Endothelial cell of umbilical vein (primary cell): ENCODE measurements at regions not wholly inside any gene's neighbourhood (a gene's known extent, or its start where the extent isn't known, plus 50 kb on each side); places are given as distances from the start of the nearest gene placed in this dataset.

Source experiments
- BruUV-seq: library from RNA; stranded (reverse); fragments of 400-500 nt; replicated peaks from 2 replicates; lab custom pipeline; 2021; lab: Mats Ljungman, UMichigan
- CTCF ChIA-PET: fragments of 300-600, 350-600 bp; sonication (Branson Sonifier 250); formaldehyde crosslinking; loops from one replicate; lab custom pipeline; 2021; ENCODE audit warnings: antibody characterized with exemption, inconsistent platforms; lab: Charles Lee
- POLR2A ChIA-PET: fragments of 300-600, 350-600 bp; sonication (Branson Sonifier 250); formaldehyde crosslinking; loops from one replicate; lab custom pipeline; 2021; ENCODE audit warnings: antibody characterized with exemption, inconsistent platforms; lab: Charles Lee
- DNase-seq: peaks from one replicate; pipeline ENCODE4 v3.0.0-alpha.2; 2011; ENCODE audit warnings: low read depth, low spot score
- FAIRE-seq: peaks from 2 replicates; lab custom pipeline; 2011; peaks lifted over from hg19 to GRCh38; lab: Jason Lieb, UNC
- H2AFZ ChIP-seq: 2 replicates; pipeline ENCODE4 v1.6.0; 2012; ENCODE audit warnings: low read depth, low read length, control low read depth, inconsistent platforms
- H3K27ac ChIP-seq: 2 replicates; pipeline ENCODE4 v1.5.1; 2011; ENCODE audit warnings: low read depth, mild to moderate bottlenecking, control low read depth, low read length, moderate library complexity; ENCODE audit not compliant: insufficient read depth
- H3K27me3 ChIP-seq, 2 experiments: 2 replicates each; pipeline versions ENCODE4 v1.6.0 to v1.6.1; 2011; ENCODE audit warnings: low read length in 2 of 2, mixed read lengths in 1 of 2; ENCODE audit not compliant: control insufficient read depth in 2 of 2, insufficient read depth in 2 of 2
- H3K36me3 ChIP-seq, 2 experiments: 2 replicates in 1 of 2; 3 replicates in 1 of 2; pipeline ENCODE4 v1.5.1; 2011; ENCODE audit warnings: low read length in 2 of 2, mild to moderate bottlenecking in 1 of 2, moderate library complexity in 1 of 2; ENCODE audit not compliant: control insufficient read depth in 2 of 2, insufficient read depth in 2 of 2; ENCODE audit errors: extremely low read depth in 1 of 2
- H3K4me1 ChIP-seq: 3 replicates; pipeline ENCODE4 v1.5.1; 2011; ENCODE audit warnings: mild to moderate bottlenecking, low read length; ENCODE audit not compliant: control insufficient read depth, insufficient read depth; ENCODE audit errors: extremely low read depth
- H3K4me2 ChIP-seq: 2 replicates; pipeline ENCODE4 v1.6.1; 2011; ENCODE audit warnings: low read length, control low read depth, mixed read lengths; ENCODE audit not compliant: insufficient read depth
- H3K4me3 ChIP-seq, 3 experiments: fragments of 200-600 bp in 1 of 3; sonication (generic), shearing (Covaris generic) in 1 of 3; replicated peaks in 1 of 3; 2 replicates each; pipeline ENCODE4 v1.5.1; 2011 to 2016; ENCODE audit warnings: control low read depth in 3 of 3, low read length in 3 of 3, mild to moderate bottlenecking in 2 of 3, inconsistent platforms in 1 of 3, low read depth in 1 of 3, moderate library complexity in 1 of 3; ENCODE audit not compliant: insufficient read depth in 1 of 3
- H3K79me2 ChIP-seq: 2 replicates; pipeline ENCODE4 v1.6.0; 2012; ENCODE audit warnings: low read length, inconsistent platforms; ENCODE audit not compliant: control insufficient read depth, insufficient read depth
- H3K9ac ChIP-seq: replicated peaks from 2 replicates; pipeline ENCODE3; 2011; ENCODE audit warnings: low read length, control low read depth; ENCODE audit not compliant: insufficient read depth; ENCODE audit errors: extremely low read depth
- H3K9me1 ChIP-seq: replicated peaks from 3 replicates; pipeline ENCODE4 v1.6.0; 2011; ENCODE audit warnings: mild to moderate bottlenecking, low read length; ENCODE audit not compliant: control insufficient read depth, insufficient read depth; ENCODE audit errors: extremely low read depth
- H3K9me3 ChIP-seq: replicated peaks from 2 replicates; pipeline ENCODE4 v1.5.1; 2012; ENCODE audit warnings: low read length, inconsistent platforms; ENCODE audit not compliant: control insufficient read depth, insufficient read depth
- H4K20me1 ChIP-seq: replicated peaks from 2 replicates; pipeline ENCODE3; 2011; ENCODE audit warnings: mild to moderate bottlenecking, low read length; ENCODE audit not compliant: control insufficient read depth, insufficient read depth; ENCODE audit errors: extremely low read depth
- EZH2 ChIP-seq: IDR thresholded peaks from 2 replicates; pipeline ENCODE4 v1.6.1; 2012; ENCODE audit warnings: borderline replicate concordance, low read depth, mild to moderate bottlenecking, moderate library complexity, low read length, inconsistent platforms; ENCODE audit not compliant: severe bottlenecking
- FOS ChIP-seq: IDR thresholded peaks from 2 replicates; pipeline ENCODE4 v1.6.1; 2011; ENCODE audit warnings: mild to moderate bottlenecking, low read length, moderate library complexity, borderline replicate concordance; ENCODE audit not compliant: insufficient read depth
- GATA2 ChIP-seq: IDR thresholded peaks from 2 replicates; pipeline ENCODE4 v1.7.0; 2011; ENCODE audit warnings: low read depth, mild to moderate bottlenecking, moderate library complexity, mixed read lengths, low read length; ENCODE audit not compliant: insufficient read length, insufficient read depth
- JUN ChIP-seq: IDR thresholded peaks from 2 replicates; pipeline ENCODE4 v1.6.1; 2011; ENCODE audit warnings: borderline replicate concordance, low read depth; ENCODE audit not compliant: insufficient read length, insufficient read depth
- MAX ChIP-seq: IDR thresholded peaks from 2 replicates; pipeline ENCODE4 v1.6.1; 2011; ENCODE audit not compliant: insufficient read depth, insufficient read length
- MYC ChIP-seq: IDR thresholded peaks from one replicate; pipeline ENCODE4 v1.6.1; 2011; ENCODE audit warnings: mild to moderate bottlenecking, low read depth, low read length
- POLR2A ChIP-seq: IDR thresholded peaks from 2 replicates; pipeline ENCODE4 v1.6.1; 2012; ENCODE audit warnings: low read depth, mild to moderate bottlenecking, control low read depth, low read length
- POLR2AphosphoS5 ChIP-seq: IDR thresholded peaks from 2 replicates; pipeline ENCODE4 v1.6.1; 2012; ENCODE audit warnings: low read depth, mild to moderate bottlenecking, control low read depth, low read length, moderate library complexity; ENCODE audit not compliant: insufficient read depth
- dilution Hi-C: fragments of 300-500 bp; cut with MboI; formaldehyde crosslinking; loops from one replicate; pipeline ENCODE4 v1.15.0; 2019; ENCODE audit warnings: low sequenced_read_pairs; ENCODE audit not compliant: extremely low pct_ligation_motif_present
- intact Hi-C: fragments of 100-400 bp; cut with micrococcal nuclease; formaldehyde crosslinking; loops from one replicate; pipeline ENCODE4 v1.10.0; 2022
- TF ChIP-seq, protein P1 (sequence below), 2 donors: IDR thresholded peaks; 1 replicate in 1 of 2; 2 replicates in 1 of 2; pipeline ENCODE4 v1.5.1; 2011; ENCODE audit warnings: low read length in 2 of 2, mild to moderate bottlenecking in 2 of 2, moderate library complexity in 2 of 2, control low read depth in 1 of 2, inconsistent platforms in 1 of 2, low read depth in 1 of 2; ENCODE audit not compliant: insufficient read depth in 1 of 2; ENCODE audit errors: extremely low read depth in 1 of 2

- ChIA-PET CTCF (interaction anchor here (1.1 to 1.7 kb wide), 2 partner anchors 62 to 464 kb away, joined by 3 read pairs; no protein-coding TSS in a partner anchor), POLR2A (no interaction called here)
- H3K4me2 ChIP-seq, result no peak overlapping the region
- no peaks in the 10 kb centered on the region for H3K27me3 ChIP-seq
- DNase-seq (no peak), FAIRE-seq (no peak)
- H3K36me3 ChIP-seq, result no peaks in the 10 kb centered on the region
- no peaks in the 10 kb centered on the region for H3K79me2 ChIP-seq
- H3K4me1 ChIP-seq, result no peaks in the 10 kb centered on the region
- H3K9me1 ChIP-seq, result no peaks in the 10 kb centered on the region
- no peaks in the 10 kb centered on the region for H3K9me3 ChIP-seq
- dilution Hi-C loops, result no loop called here
- H2AFZ ChIP-seq, result no peak overlapping the region
- intact Hi-C loops, result no loop called here
- no peak overlapping the region for H3K4me3 ChIP-seq
- H3K27ac ChIP-seq, result no peak overlapping the region
- no peaks in the 10 kb centered on the region for H4K20me1 ChIP-seq
- TF ChIP-seq MYC (no peak), GATA2 (no peak), MAX (no peak), JUN (no peak), POLR2A (no peak), FOS (no peak), EZH2 (no peak), POLR2AphosphoS5 (no peak)
- TF ChIP-seq, protein P1, sequence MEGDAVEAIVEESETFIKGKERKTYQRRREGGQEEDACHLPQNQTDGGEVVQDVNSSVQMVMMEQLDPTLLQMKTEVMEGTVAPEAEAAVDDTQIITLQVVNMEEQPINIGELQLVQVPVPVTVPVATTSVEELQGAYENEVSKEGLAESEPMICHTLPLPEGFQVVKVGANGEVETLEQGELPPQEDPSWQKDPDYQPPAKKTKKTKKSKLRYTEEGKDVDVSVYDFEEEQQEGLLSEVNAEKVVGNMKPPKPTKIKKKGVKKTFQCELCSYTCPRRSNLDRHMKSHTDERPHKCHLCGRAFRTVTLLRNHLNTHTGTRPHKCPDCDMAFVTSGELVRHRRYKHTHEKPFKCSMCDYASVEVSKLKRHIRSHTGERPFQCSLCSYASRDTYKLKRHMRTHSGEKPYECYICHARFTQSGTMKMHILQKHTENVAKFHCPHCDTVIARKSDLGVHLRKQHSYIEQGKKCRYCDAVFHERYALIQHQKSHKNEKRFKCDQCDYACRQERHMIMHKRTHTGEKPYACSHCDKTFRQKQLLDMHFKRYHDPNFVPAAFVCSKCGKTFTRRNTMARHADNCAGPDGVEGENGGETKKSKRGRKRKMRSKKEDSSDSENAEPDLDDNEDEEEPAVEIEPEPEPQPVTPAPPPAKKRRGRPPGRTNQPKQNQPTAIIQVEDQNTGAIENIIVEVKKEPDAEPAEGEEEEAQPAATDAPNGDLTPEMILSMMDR (IDR thresholded peaks at IDR 0.05; ENCODE audit: extremely low read depth in 1 of 2, insufficient read depth in 1 of 2, low read depth in 1 of 2, low read length in 2 of 2), result no peak
- no TSS peak for BruUV-seq
- no peak overlapping the region for H3K9ac ChIP-seq
These were observed 769.0 kb upstream of the ZEB2 start for GRCh38 chr2:145288650-145289496.
